ENCODE measurements at regions not wholly inside any gene's neighbourhood (a gene's known extent, or its start where the extent isn't known, plus 50 kb on each side); places are given as distances from the start of the nearest gene placed in this dataset.

GRCh38 chr10:10660054-10660453 lies 357.6 kb upstream of the CELF2 start:
- no peak for TF ChIP-seq CTCF (conservative IDR thresholded peaks at IDR 0.05 in 1 of 2, IDR thresholded peaks at IDR 0.05 in 1 of 2; ENCODE audit: extremely low read depth in 1 of 2, insufficient read depth in 1 of 2, low read depth in 1 of 2, low read length in 2 of 2)
- no peak for TF ChIP-seq EZH2 (IDR thresholded peaks at IDR 0.05; ENCODE audit: borderline replicate concordance, low read length)

All from mammary epithelial cell (primary cell).